ENCODE measurements at regions not wholly inside any gene's neighbourhood (a gene's known extent, or its start where the extent isn't known, plus 50 kb on each side); places are given as distances from the start of the nearest gene placed in this dataset.

- no peak for DNase-seq (ENCODE audit: low read depth)
Measured at GRCh38 chr7:67553378-67553777, 556.7 kb downstream of the TYW1 start.

- no peak for DNase-seq (ENCODE audit: low read depth)
Measured at GRCh38 chr7:67554986-67555385, 558.4 kb downstream of the TYW1 start.

- DNase-seq (ENCODE audit: low read depth): no peak
Measured at GRCh38 chr7:67564959-67565358, 568.3 kb downstream of the TYW1 start.

GRCh38 chr7:67566101-67566500 lies 569.5 kb downstream of the TYW1 start:
- DNase-seq (ENCODE audit: low read depth): no peak

- no peak for DNase-seq (ENCODE audit: low read depth)
Measured at GRCh38 chr7:67571026-67571545, 574.5 kb downstream of the TYW1 start.

GRCh38 chr7:67573639-67574038 lies 577.0 kb downstream of the TYW1 start:
- no peak for DNase-seq (ENCODE audit: low read depth)

GRCh38 chr7:67588631-67589030 lies 592.0 kb downstream of the TYW1 start:
- DNase-seq (ENCODE audit: low read depth): no peak

GRCh38 chr7:67589183-67589582 lies 592.5 kb downstream of the TYW1 start:
- DNase-seq (ENCODE audit: low read depth): no peak

GRCh38 chr7:67590649-67591048 lies 594.0 kb downstream of the TYW1 start:
- no peak for DNase-seq (ENCODE audit: low read depth)

- DNase-seq (ENCODE audit: low read depth): no peak
Measured at GRCh38 chr7:67593794-67594193, 597.2 kb downstream of the TYW1 start.

- DNase-seq (ENCODE audit: low read depth): no peak
Measured at GRCh38 chr7:67595431-67596180, 599.0 kb downstream of the TYW1 start.

GRCh38 chr7:67597161-67597560 lies 600.5 kb downstream of the TYW1 start:
- DNase-seq (ENCODE audit: low read depth): no peak

- DNase-seq (ENCODE audit: low read depth): no peak
Measured at GRCh38 chr7:67598469-67598868, 601.8 kb downstream of the TYW1 start.

- DNase-seq (ENCODE audit: low read depth): no peak
Measured at GRCh38 chr7:67599331-67600062, 602.9 kb downstream of the TYW1 start.

- DNase-seq (ENCODE audit: low read depth): no peak
Measured at GRCh38 chr7:67602246-67602887, 605.7 kb downstream of the TYW1 start.

GRCh38 chr7:67604461-67605386 lies 608.1 kb downstream of the TYW1 start:
- no peak for DNase-seq (ENCODE audit: low read depth)

- DNase-seq (ENCODE audit: low read depth): no peak
Measured at GRCh38 chr7:67608806-67609205, 612.2 kb downstream of the TYW1 start.

GRCh38 chr7:67610897-67611296 lies 614.3 kb downstream of the TYW1 start:
- no peak for DNase-seq (ENCODE audit: low read depth)

GRCh38 chr7:67614843-67615242 lies 618.2 kb downstream of the TYW1 start:
- no peak for DNase-seq (ENCODE audit: low read depth)

- DNase-seq (ENCODE audit: low read depth): no peak
Measured at GRCh38 chr7:67616517-67616916, 619.9 kb downstream of the TYW1 start.

GRCh38 chr7:67618556-67619162 lies 622.0 kb downstream of the TYW1 start:
- no peak for DNase-seq (ENCODE audit: low read depth)

Measured in EH (cell line).